A549 (cell line): ENCODE measurements at regions not wholly inside any gene's neighbourhood (a gene's known extent, or its start where the extent isn't known, plus 50 kb on each side); places are given as distances from the start of the nearest gene placed in this dataset.
"Not testable (repeated sequence)": the region's sequence is repeated elsewhere in the genome, so short reads cannot be mapped to it uniquely, and the experiment has no call there.

ENCODE experiments used
- CBX8 ChIP-seq: fragments of 200-600 bp; sonication (generic); IDR thresholded peaks from 2 replicates; pipeline ENCODE4 v1.6.1; 2016
- CHD2 ChIP-seq: fragments of 150-350 bp; IDR thresholded peaks from 2 replicates; pipeline ENCODE4 v1.6.1; 2014; ENCODE audit warnings: low read length; ENCODE audit not compliant: partially characterized antibody
- KDM5A ChIP-seq: fragments of 200-600 bp; sonication (generic); IDR thresholded peaks from 2 replicates; pipeline ENCODE4 v1.6.1; 2016; ENCODE audit warnings: antibody characterized with exemption, mild to moderate bottlenecking
- TF ChIP-seq, protein P1 (sequence below): IDR thresholded peaks from 2 replicates; pipeline ENCODE4 v1.6.1; 2012; ENCODE audit warnings: low read depth, borderline replicate concordance
- TF ChIP-seq, protein P2 (sequence below): fragments of >200 bp; sonication (Bioruptor Twin); formaldehyde crosslinking; IDR thresholded peaks from 3 replicates; pipeline ENCODE4 v1.5.1; 2016

DNA sequence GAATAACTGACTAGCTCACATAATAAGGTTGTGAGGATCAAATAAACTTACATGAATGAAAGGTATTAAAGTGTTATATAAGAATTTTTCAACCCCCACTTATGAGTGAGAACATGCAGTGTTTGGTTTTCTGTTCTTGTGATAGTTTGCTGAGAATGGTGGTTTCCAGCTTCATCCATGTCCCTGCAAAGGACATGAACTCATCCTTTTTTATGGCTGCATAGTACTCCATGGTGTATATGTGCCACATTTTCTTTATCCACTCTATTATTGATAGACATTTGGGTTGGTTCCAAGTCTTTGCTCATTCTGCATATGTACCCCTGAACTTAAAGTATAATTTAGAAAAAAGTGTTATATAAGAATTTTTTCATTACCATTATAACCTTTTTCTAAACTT lies 93.9 kb downstream of the MED10 start:
- TF ChIP-seq CHD2, KDM5A, CBX8: not testable (repeated sequence)
- TF ChIP-seq, protein P1, sequence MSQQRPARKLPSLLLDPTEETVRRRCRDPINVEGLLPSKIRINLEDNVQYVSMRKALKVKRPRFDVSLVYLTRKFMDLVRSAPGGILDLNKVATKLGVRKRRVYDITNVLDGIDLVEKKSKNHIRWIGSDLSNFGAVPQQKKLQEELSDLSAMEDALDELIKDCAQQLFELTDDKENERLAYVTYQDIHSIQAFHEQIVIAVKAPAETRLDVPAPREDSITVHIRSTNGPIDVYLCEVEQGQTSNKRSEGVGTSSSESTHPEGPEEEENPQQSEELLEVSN = not testable (repeated sequence)
- TF ChIP-seq, protein P2, sequence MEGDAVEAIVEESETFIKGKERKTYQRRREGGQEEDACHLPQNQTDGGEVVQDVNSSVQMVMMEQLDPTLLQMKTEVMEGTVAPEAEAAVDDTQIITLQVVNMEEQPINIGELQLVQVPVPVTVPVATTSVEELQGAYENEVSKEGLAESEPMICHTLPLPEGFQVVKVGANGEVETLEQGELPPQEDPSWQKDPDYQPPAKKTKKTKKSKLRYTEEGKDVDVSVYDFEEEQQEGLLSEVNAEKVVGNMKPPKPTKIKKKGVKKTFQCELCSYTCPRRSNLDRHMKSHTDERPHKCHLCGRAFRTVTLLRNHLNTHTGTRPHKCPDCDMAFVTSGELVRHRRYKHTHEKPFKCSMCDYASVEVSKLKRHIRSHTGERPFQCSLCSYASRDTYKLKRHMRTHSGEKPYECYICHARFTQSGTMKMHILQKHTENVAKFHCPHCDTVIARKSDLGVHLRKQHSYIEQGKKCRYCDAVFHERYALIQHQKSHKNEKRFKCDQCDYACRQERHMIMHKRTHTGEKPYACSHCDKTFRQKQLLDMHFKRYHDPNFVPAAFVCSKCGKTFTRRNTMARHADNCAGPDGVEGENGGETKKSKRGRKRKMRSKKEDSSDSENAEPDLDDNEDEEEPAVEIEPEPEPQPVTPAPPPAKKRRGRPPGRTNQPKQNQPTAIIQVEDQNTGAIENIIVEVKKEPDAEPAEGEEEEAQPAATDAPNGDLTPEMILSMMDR = not testable (repeated sequence)
